Thyroid gland (tissue), 4 donors: ENCODE measurements at regions not wholly inside any gene's neighbourhood (a gene's known extent, or its start where the extent isn't known, plus 50 kb on each side); places are given as distances from the start of the nearest gene placed in this dataset.

Experiments
- CTCF ChIP-seq, 6 experiments: fragments of 200-600 bp in 3 of 6; fragments of 450-650 bp in 3 of 6; sonication (generic) in 3 of 6; IDR thresholded peaks; one replicate each; pipeline ENCODE4 v1.5.1; 2016 to 2019; ENCODE audit warnings: antibody characterized with exemption in 6 of 6, mild to moderate bottlenecking in 2 of 6, inconsistent platforms in 1 of 6, moderate library complexity in 1 of 6
- POLR2A ChIP-seq, 2 donors: fragments of 450-650 bp; IDR thresholded peaks; one replicate each; pipeline ENCODE4 v1.6.1; 2017; ENCODE audit warnings: antibody characterized with exemption in 2 of 2, mild to moderate bottlenecking in 2 of 2, moderate library complexity in 1 of 2

- TF ChIP-seq POLR2A (IDR thresholded peaks at IDR 0.05) = no peak
- TF ChIP-seq CTCF (IDR thresholded peaks at IDR 0.05) = no peak
These were observed 494.4 kb upstream of the PTPRD start for GRCh38 chr9:11107196-11107595.
